ENCODE measurements at regions not wholly inside any gene's neighbourhood (a gene's known extent, or its start where the extent isn't known, plus 50 kb on each side); places are given as distances from the start of the nearest gene placed in this dataset.

- ChIA-PET CTCF (no interaction called here), POLR2A (no interaction called here)
- no peak for TF ChIP-seq CTCF (IDR thresholded peaks at IDR 0.05)
- Mint-ChIP-seq H3K9me3 (peaks cover 9% of the 10 kb centered on the region), H3K4me1 (ENCODE audit: low read depth) (no peaks in the 10 kb centered on the region), H3K27me3 (no peaks in the 10 kb centered on the region), H3K27ac (no peak overlapping the region), H3K4me3 (no peak overlapping the region), H3K36me3 (ENCODE audit: low read depth) (no peaks in the 10 kb centered on the region)
- intact Hi-C loops (cut with micrococcal nuclease): no loop called here
- ATAC-seq (no peak), DNase-seq (no peak)
Observed at GRCh38 chr4:29927895-29928294, 792.3 kb upstream of the PCDH7 start.

- no peaks in the 10 kb centered on the region for H3K36me3 Mint-ChIP-seq (ENCODE audit: low read depth)
- no peaks in the 10 kb centered on the region for H3K27me3 Mint-ChIP-seq
- no peaks in the 10 kb centered on the region for H3K4me1 Mint-ChIP-seq (ENCODE audit: low read depth)
- peaks cover 9% of the 10 kb centered on the region for H3K9me3 Mint-ChIP-seq
- no peak overlapping the region for H3K4me3 Mint-ChIP-seq
- POLR2A ChIA-PET: no interaction called here
- H3K27ac Mint-ChIP-seq: no peak overlapping the region
- no peak for TF ChIP-seq CTCF (IDR thresholded peaks at IDR 0.05)
- intact Hi-C loops (cut with micrococcal nuclease): no loop called here
- CTCF ChIA-PET: no interaction called here
- DNase-seq (no peak), ATAC-seq (no peak)
Observed at GRCh38 chr4:29948451-29948850, 771.7 kb upstream of the PCDH7 start.

- ChIA-PET CTCF (no interaction called here), POLR2A (no interaction called here)
- H3K27me3 Mint-ChIP-seq: no peaks in the 10 kb centered on the region
- no peaks in the 10 kb centered on the region for H3K4me1 Mint-ChIP-seq (ENCODE audit: low read depth)
- no peak for ATAC-seq
- H3K4me3 Mint-ChIP-seq: no peak overlapping the region
- peaks cover 9% of the 10 kb centered on the region for H3K9me3 Mint-ChIP-seq
- H3K27ac Mint-ChIP-seq: no peak overlapping the region
- TF ChIP-seq CTCF (IDR thresholded peaks at IDR 0.05): no peak
- intact Hi-C loops (cut with micrococcal nuclease): no loop called here
- no peak for DNase-seq
- H3K36me3 Mint-ChIP-seq (ENCODE audit: low read depth): no peaks in the 10 kb centered on the region
Observed at GRCh38 chr4:29948858-29949257, 771.3 kb upstream of the PCDH7 start.

- POLR2A ChIA-PET: no interaction called here
- Mint-ChIP-seq H3K4me1 (ENCODE audit: low read depth) (no peaks in the 10 kb centered on the region), H3K4me3 (no peak overlapping the region), H3K27ac (no peak overlapping the region), H3K36me3 (ENCODE audit: low read depth) (no peaks in the 10 kb centered on the region), H3K9me3 (peaks cover 7% of the 10 kb centered on the region), H3K27me3 (no peaks in the 10 kb centered on the region)
- TF ChIP-seq CTCF (IDR thresholded peaks at IDR 0.05): no peak
- ATAC-seq (no peak), DNase-seq (no peak)
- intact Hi-C loops (cut with micrococcal nuclease): no loop called here
- CTCF ChIA-PET: no interaction called here
Observed at GRCh38 chr4:29966386-29966785, 753.8 kb upstream of the PCDH7 start.

- no peaks in the 10 kb centered on the region for H3K36me3 Mint-ChIP-seq (ENCODE audit: low read depth)
- no peak for DNase-seq
- ChIA-PET POLR2A (no interaction called here), CTCF (no interaction called here)
- H3K4me1 Mint-ChIP-seq (ENCODE audit: low read depth): no peaks in the 10 kb centered on the region
- no peak for ATAC-seq
- H3K9me3 Mint-ChIP-seq: peaks cover 7% of the 10 kb centered on the region
- H3K27ac Mint-ChIP-seq: no peak overlapping the region
- intact Hi-C loops (cut with micrococcal nuclease): no loop called here
- no peak overlapping the region for H3K4me3 Mint-ChIP-seq
- no peak for TF ChIP-seq CTCF (IDR thresholded peaks at IDR 0.05)
- no peaks in the 10 kb centered on the region for H3K27me3 Mint-ChIP-seq
Observed at GRCh38 chr4:29970626-29971025, 749.5 kb upstream of the PCDH7 start.

All from activated CD8-positive, alpha-beta T cell treated with anti-CD3 and anti-CD28 coated beads for 36 hours (primary cell).